CD4-positive, alpha-beta T cell (primary cell): ENCODE measurements at regions not wholly inside any gene's neighbourhood (a gene's known extent, or its start where the extent isn't known, plus 50 kb on each side); places are given as distances from the start of the nearest gene placed in this dataset.

Experiments
- ATAC-seq: fragments of 200-7000 bp; cut with Tn5 transposase; one replicate; pipeline ENCODE4 v1.10.0; 2022; ENCODE audit warnings: mild to moderate bottlenecking; ENCODE audit not compliant: poor library complexity
- CTCF ChIA-PET: fragments of 350-600 bp; sonication (Branson Sonifier 250); formaldehyde crosslinking; loops from one replicate; lab custom pipeline; 2021; ENCODE audit warnings: antibody characterized with exemption, inconsistent platforms; lab: Charles Lee
- POLR2A ChIA-PET: fragments of 350-600 bp; sonication (Branson Sonifier 250); formaldehyde crosslinking; loops from one replicate; lab custom pipeline; 2021; ENCODE audit warnings: antibody characterized with exemption, inconsistent platforms; lab: Charles Lee
- DNase-seq, 14 experiments: peaks; one replicate each; pipeline ENCODE4 v3.0.0-alpha.2; 2013 to 2020; ENCODE audit warnings: mixed read lengths in 2 of 14
- H3K27ac ChIP-seq, 2 donors: one replicate each; pipeline versions ENCODE4 v1.5.1 to v1.7.0; 2013; ENCODE audit warnings: low read length in 2 of 2, low read depth in 1 of 2, mild to moderate bottlenecking in 1 of 2
- H3K27me3 ChIP-seq, 2 experiments: 1 replicate in 1 of 2; 2 replicates in 1 of 2; pipeline versions ENCODE4 v1.6.1 to v1.7.0; 2013; ENCODE audit warnings: low read length in 2 of 2, control low read depth in 1 of 2, mild to moderate bottlenecking in 1 of 2, moderate library complexity in 1 of 2; ENCODE audit not compliant: insufficient read depth in 2 of 2, control insufficient read depth in 1 of 2
- H3K36me3 ChIP-seq: one replicate; pipeline ENCODE4 v1.6.1; 2013; ENCODE audit warnings: low read length, control low read depth; ENCODE audit not compliant: insufficient read depth
- H3K4me1 ChIP-seq: one replicate; pipeline ENCODE4 v1.6.1; 2013; ENCODE audit warnings: low read length, control low read depth; ENCODE audit not compliant: insufficient read depth
- H3K4me3 ChIP-seq: one replicate; pipeline ENCODE4 v1.5.1; 2013; ENCODE audit warnings: mild to moderate bottlenecking, low read length, moderate library complexity
- H3K9me3 ChIP-seq, 2 experiments: 1 replicate in 1 of 2; 2 replicates in 1 of 2; pipeline versions ENCODE4 v1.6.1 to v1.7.0; 2013; ENCODE audit warnings: low read length in 2 of 2, mild to moderate bottlenecking in 2 of 2, control low read depth in 1 of 2, moderate library complexity in 1 of 2; ENCODE audit not compliant: control insufficient read depth in 1 of 2, insufficient read depth in 1 of 2
- H3K27ac Mint-ChIP-seq: one replicate; pipeline ENCODE4 v1.8.0; 2020; ENCODE audit warnings: mixed read lengths
- H3K27me3 Mint-ChIP-seq: one replicate; pipeline ENCODE4 v1.8.0; 2021; ENCODE audit warnings: mixed read lengths
- H3K36me3 Mint-ChIP-seq: one replicate; pipeline ENCODE4 v1.8.0; 2021; ENCODE audit warnings: low read depth, mixed read lengths
- H3K4me1 Mint-ChIP-seq: one replicate; pipeline ENCODE4 v1.8.0; 2021; ENCODE audit warnings: low read depth, mixed read lengths
- H3K4me3 Mint-ChIP-seq: one replicate; pipeline ENCODE4 v1.8.0; 2020; ENCODE audit warnings: mild to moderate bottlenecking, mixed read lengths
- H3K9me3 Mint-ChIP-seq: one replicate; pipeline ENCODE4 v1.8.0; 2020; ENCODE audit warnings: mixed read lengths
- intact Hi-C, 2 experiments: fragments of 100-400 bp; cut with DNase I in 1 of 2; cut with micrococcal nuclease in 1 of 2; formaldehyde crosslinking; loops; one replicate each; pipeline versions ENCODE4 v1.15.1 to v1.9.0; 2023 to 2025; cut with DNase I, micrococcal nuclease
- TF ChIP-seq, protein P1 (sequence below): fragments of 200-600 bp; IDR thresholded peaks from one replicate; pipeline ENCODE4 v1.8.0; 2022; ENCODE audit warnings: antibody characterized with exemption, mild to moderate bottlenecking

DNA sequence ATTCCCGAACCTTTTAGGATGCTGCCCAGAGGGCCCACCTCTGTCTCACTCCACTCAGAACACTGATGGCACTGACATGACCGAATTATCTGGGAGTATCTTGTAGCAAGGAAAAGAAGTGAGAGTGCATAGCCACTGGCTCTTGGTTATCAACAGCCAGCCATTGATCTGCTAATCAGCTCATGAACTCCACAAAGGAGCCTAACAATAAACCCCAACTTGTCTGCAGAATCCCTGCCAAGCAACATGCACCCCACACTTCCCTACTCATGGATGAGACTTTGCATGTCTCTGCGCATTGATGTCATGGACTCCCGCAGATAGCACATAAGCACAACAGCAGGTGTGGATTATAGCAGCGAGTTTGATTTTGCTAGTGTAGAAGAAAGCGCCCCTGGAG lies 1538.9 kb upstream of the RAG2 start:
- Mint-ChIP-seq H3K27me3 (no peaks in the 10 kb centered on the region), H3K4me1 (no peaks in the 10 kb centered on the region), H3K9me3 (peaks cover 11% of the 10 kb centered on the region), H3K36me3 (no peaks in the 10 kb centered on the region), H3K4me3 (no peak overlapping the region), H3K27ac (no peak overlapping the region)
- DNase-seq (no peak), ATAC-seq (no peak)
- Histone ChIP-seq H3K36me3 (no peaks in the 10 kb centered on the region), H3K4me3 (no peak overlapping the region), H3K9me3 (peaks cover 4 to 9% of the 10 kb centered on the region in 2 experiments), H3K27ac (no peak overlapping the region), H3K27me3 (no peaks in the 10 kb centered on the region), H3K4me1 (no peaks in the 10 kb centered on the region)
- POLR2A ChIA-PET: no interaction called here
- intact Hi-C loops: no loop called here
- CTCF ChIA-PET: no interaction called here
- TF ChIP-seq, protein P1, sequence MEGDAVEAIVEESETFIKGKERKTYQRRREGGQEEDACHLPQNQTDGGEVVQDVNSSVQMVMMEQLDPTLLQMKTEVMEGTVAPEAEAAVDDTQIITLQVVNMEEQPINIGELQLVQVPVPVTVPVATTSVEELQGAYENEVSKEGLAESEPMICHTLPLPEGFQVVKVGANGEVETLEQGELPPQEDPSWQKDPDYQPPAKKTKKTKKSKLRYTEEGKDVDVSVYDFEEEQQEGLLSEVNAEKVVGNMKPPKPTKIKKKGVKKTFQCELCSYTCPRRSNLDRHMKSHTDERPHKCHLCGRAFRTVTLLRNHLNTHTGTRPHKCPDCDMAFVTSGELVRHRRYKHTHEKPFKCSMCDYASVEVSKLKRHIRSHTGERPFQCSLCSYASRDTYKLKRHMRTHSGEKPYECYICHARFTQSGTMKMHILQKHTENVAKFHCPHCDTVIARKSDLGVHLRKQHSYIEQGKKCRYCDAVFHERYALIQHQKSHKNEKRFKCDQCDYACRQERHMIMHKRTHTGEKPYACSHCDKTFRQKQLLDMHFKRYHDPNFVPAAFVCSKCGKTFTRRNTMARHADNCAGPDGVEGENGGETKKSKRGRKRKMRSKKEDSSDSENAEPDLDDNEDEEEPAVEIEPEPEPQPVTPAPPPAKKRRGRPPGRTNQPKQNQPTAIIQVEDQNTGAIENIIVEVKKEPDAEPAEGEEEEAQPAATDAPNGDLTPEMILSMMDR: no peak

DNA sequence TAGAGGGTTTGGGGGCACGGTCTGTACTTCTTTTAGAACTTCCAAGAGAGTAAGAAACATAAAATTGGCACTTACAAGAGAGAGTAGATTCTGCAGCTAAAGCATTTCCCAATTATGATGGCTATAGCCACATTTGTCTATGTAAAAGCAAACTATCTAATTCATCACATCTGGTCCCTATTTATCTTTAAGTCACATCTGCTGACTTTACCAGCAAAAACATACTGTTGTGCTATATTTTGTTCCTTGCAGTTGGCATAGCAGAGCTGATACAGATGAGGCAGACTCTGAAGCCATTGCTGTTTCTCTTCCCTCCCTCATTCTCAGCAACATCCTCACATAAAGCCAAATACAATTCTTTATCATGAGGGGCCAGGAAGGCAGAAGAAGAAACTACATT lies 1533.5 kb upstream of the RAG2 start:
- TF ChIP-seq, protein P1: no peak
- no peaks in the 10 kb centered on the region for H3K27me3 ChIP-seq
- H3K4me1 Mint-ChIP-seq: no peaks in the 10 kb centered on the region
- no peaks in the 10 kb centered on the region for H3K36me3 ChIP-seq
- no peaks in the 10 kb centered on the region for H3K27me3 Mint-ChIP-seq
- H3K36me3 Mint-ChIP-seq: no peaks in the 10 kb centered on the region
- POLR2A ChIA-PET: no interaction called here
- CTCF ChIA-PET: no interaction called here
- peaks cover 18% of the 10 kb centered on the region for H3K9me3 Mint-ChIP-seq
- no peak overlapping the region for H3K27ac ChIP-seq
- H3K4me3 ChIP-seq: no peak overlapping the region
- intact Hi-C loops: no loop called here
- H3K27ac Mint-ChIP-seq: no peak overlapping the region
- H3K4me1 ChIP-seq: no peaks in the 10 kb centered on the region
- peaks cover 0 to 4% of the 10 kb centered on the region in 2 experiments for H3K9me3 ChIP-seq
- no peak for DNase-seq
- no peak overlapping the region for H3K4me3 Mint-ChIP-seq
- no peak for ATAC-seq

DNA sequence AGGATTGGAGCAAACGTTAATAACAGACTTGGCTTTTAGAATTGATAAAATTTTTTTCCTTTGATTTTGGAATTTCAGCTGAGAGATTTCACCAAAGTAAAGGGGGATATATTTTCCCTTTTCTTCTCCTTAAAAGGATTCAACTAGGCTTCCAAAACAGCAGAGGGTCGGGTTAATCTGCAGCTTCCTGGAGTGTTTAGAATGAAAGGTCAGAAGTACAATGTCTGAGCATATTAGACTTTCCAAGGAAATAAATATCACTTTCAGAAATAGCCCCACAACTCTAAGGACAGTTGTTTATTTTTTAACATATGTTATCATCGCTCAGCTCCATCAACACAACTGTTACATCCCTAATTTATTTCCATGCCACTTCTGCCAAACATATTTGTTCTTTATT lies 1532.9 kb upstream of the RAG2 start:
- no peaks in the 10 kb centered on the region for H3K27me3 ChIP-seq
- CTCF ChIA-PET: no interaction called here
- Mint-ChIP-seq H3K27ac (no peak overlapping the region), H3K36me3 (no peaks in the 10 kb centered on the region), H3K4me3 (no peak overlapping the region), H3K27me3 (no peaks in the 10 kb centered on the region), H3K4me1 (no peaks in the 10 kb centered on the region), H3K9me3 (peaks cover 18% of the 10 kb centered on the region)
- H3K4me1 ChIP-seq: no peaks in the 10 kb centered on the region
- H3K36me3 ChIP-seq: no peaks in the 10 kb centered on the region
- intact Hi-C loops: no loop called here
- no peak overlapping the region for H3K4me3 ChIP-seq
- H3K9me3 ChIP-seq: peaks cover 0 to 4% of the 10 kb centered on the region in 2 experiments
- DNase-seq: no peak
- POLR2A ChIA-PET: no interaction called here
- H3K27ac ChIP-seq: no peak overlapping the region
- TF ChIP-seq, protein P1: no peak
- ATAC-seq: no peak
